ENCODE measurements at regions not wholly inside any gene's neighbourhood (a gene's known extent, or its start where the extent isn't known, plus 50 kb on each side); places are given as distances from the start of the nearest gene placed in this dataset.

DNA sequence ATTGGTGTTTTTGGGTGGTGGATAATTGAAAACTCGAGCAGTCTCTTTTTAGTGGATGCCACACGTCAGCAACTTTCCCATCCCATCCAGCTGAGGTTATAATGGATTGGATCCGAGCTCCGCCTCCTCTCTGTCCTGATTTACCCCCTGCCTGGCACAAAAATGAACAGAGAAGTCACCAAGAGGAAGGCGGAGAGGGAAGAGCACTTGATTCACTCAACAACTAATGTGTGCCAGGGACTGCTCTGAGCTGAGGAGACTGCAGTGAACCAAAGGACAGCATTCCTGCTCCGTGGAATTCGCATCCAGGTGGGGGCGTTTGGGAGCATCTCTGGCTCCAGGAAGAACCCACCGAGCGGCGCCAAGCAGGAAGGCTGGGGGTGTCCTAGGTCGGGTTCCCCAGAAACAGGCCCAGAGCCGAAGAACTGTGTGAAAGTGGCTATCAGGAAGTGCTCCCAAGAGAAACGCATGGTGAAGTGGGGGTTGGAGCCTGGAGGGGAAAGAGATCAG is 95.8 kb upstream of the NAA20 start:
- TF ChIP-seq POLR2A (IDR thresholded peaks at IDR 0.05) (no peak), EP300 (IDR thresholded peaks at IDR 0.05) (no peak), POLR2AphosphoS5 (IDR thresholded peaks at IDR 0.05) (no peak)
- TF ChIP-seq, protein P1, sequence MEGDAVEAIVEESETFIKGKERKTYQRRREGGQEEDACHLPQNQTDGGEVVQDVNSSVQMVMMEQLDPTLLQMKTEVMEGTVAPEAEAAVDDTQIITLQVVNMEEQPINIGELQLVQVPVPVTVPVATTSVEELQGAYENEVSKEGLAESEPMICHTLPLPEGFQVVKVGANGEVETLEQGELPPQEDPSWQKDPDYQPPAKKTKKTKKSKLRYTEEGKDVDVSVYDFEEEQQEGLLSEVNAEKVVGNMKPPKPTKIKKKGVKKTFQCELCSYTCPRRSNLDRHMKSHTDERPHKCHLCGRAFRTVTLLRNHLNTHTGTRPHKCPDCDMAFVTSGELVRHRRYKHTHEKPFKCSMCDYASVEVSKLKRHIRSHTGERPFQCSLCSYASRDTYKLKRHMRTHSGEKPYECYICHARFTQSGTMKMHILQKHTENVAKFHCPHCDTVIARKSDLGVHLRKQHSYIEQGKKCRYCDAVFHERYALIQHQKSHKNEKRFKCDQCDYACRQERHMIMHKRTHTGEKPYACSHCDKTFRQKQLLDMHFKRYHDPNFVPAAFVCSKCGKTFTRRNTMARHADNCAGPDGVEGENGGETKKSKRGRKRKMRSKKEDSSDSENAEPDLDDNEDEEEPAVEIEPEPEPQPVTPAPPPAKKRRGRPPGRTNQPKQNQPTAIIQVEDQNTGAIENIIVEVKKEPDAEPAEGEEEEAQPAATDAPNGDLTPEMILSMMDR (IDR thresholded peaks at IDR 0.05) = no peak

Measured in stomach (tissue), 4 donors.